GM06990 (cell line): ENCODE measurements at regions not wholly inside any gene's neighbourhood (a gene's known extent, or its start where the extent isn't known, plus 50 kb on each side); places are given as distances from the start of the nearest gene placed in this dataset.

Source experiments
- DNase-seq: peaks from one replicate; pipeline ENCODE4 v3.0.0-alpha.2; 2011; ENCODE audit not compliant: insufficient read length; ENCODE audit errors: extremely low read depth
- H3K27me3 ChIP-seq: replicated peaks from 2 replicates; pipeline ENCODE4 v1.6.0; 2011; ENCODE audit warnings: low read length; ENCODE audit not compliant: control insufficient read depth, insufficient read depth
- H3K36me3 ChIP-seq: 2 replicates; pipeline ENCODE4 v1.5.1; 2011; ENCODE audit warnings: low read length; ENCODE audit not compliant: control insufficient read depth, insufficient read depth
- H3K4me3 ChIP-seq: replicated peaks from 2 replicates; pipeline ENCODE4 v1.5.1; 2011; ENCODE audit warnings: low read depth, mild to moderate bottlenecking, control low read depth, low read length
- CTCF ChIP-seq: IDR thresholded peaks from 2 replicates; pipeline ENCODE4 v1.5.1; 2011; ENCODE audit warnings: low read length, control low read depth, mild to moderate bottlenecking, inconsistent platforms; ENCODE audit not compliant: insufficient read depth, poor library complexity, severe bottlenecking

- DNase-seq = peak; percentile 8
- TF ChIP-seq CTCF = no peak
- Histone ChIP-seq H3K27me3 (no peaks in the 10 kb centered on the region), H3K4me3 (no peak overlapping the region; the same call in 1 of the 2 replicates), H3K36me3 (no peaks in the 10 kb centered on the region)
Observed at GRCh38 chrX:116009346-116009745, 161.2 kb upstream of the AGTR2 start.

- peak; percentile 71 for DNase-seq
- no peak for TF ChIP-seq CTCF
- H3K27me3 ChIP-seq = no peaks in the 10 kb centered on the region
- H3K4me3 ChIP-seq = no peak overlapping the region; the same call in 1 of the 2 replicates
- H3K36me3 ChIP-seq = no peaks in the 10 kb centered on the region
Observed at GRCh38 chrX:116009861-116010710, 160.5 kb upstream of the AGTR2 start.

- peak; percentile 21 for DNase-seq
Observed at GRCh38 chrX:116010939-116011338, 159.6 kb upstream of the AGTR2 start.

GRCh38 chrX:116031331-116031730 is 139.2 kb upstream of the AGTR2 start:
- H3K4me3 ChIP-seq = no peak overlapping the region
- no peak for TF ChIP-seq CTCF
- H3K36me3 ChIP-seq = no peaks in the 10 kb centered on the region
- H3K27me3 ChIP-seq = no peaks in the 10 kb centered on the region
- DNase-seq = no peak

More at GRCh38 chrX:116010939-116011338, 159.6 kb upstream of the AGTR2 start:
- Histone ChIP-seq H3K4me3 (no peak overlapping the region), H3K27me3 (no peaks in the 10 kb centered on the region), H3K36me3 (no peaks in the 10 kb centered on the region)
- no peak for TF ChIP-seq CTCF
